OCI-LY7 (cell line): ENCODE measurements at regions not wholly inside any gene's neighbourhood (a gene's known extent, or its start where the extent isn't known, plus 50 kb on each side); places are given as distances from the start of the nearest gene placed in this dataset.

ENCODE experiments used
- BruUV-seq: library from RNA; stranded (reverse); fragments of 400-500 nt; replicated peaks from 2 replicates; lab custom pipeline; 2021; lab: Mats Ljungman, UMichigan
- CTCF ChIA-PET: fragments of 300-600 bp; sonication (Branson Sonifier 250); formaldehyde crosslinking; loops from one replicate; lab custom pipeline; 2022; ENCODE audit warnings: antibody characterized with exemption; ENCODE audit not compliant: unreplicated experiment; lab: Charles Lee
- POLR2A ChIA-PET: fragments of 300-600 bp; sonication (Branson Sonifier 250); formaldehyde crosslinking; loops from one replicate; lab custom pipeline; 2022; ENCODE audit warnings: antibody characterized with exemption; lab: Charles Lee
- DNase-seq: peaks from one replicate; pipeline ENCODE4 v3.0.0-alpha.2; 2015; ENCODE audit warnings: low spot score
- H2AFZ ChIP-seq: fragments of 200-600 bp; sonication (generic), shearing (Covaris generic); 2 replicates; pipeline ENCODE4 v1.6.1; 2014; ENCODE audit warnings: mild to moderate bottlenecking, antibody characterized with exemption, low read length, moderate library complexity
- H3K27ac ChIP-seq: fragments of 200-600 bp; sonication (generic); 2 replicates; pipeline ENCODE4 v1.5.1; 2014; ENCODE audit warnings: mixed run types, low read depth, mild to moderate bottlenecking, moderate library complexity, low read length, inconsistent platforms; ENCODE audit not compliant: poor library complexity, severe bottlenecking
- H3K36me3 ChIP-seq: fragments of 200-600 bp; sonication (generic); 2 replicates; pipeline ENCODE4 v1.6.1; 2014; ENCODE audit warnings: mild to moderate bottlenecking, antibody characterized with exemption, low read length, moderate library complexity, mixed read lengths; ENCODE audit not compliant: insufficient read depth
- H3K4me1 ChIP-seq: fragments of 200-600 bp; sonication (generic); 2 replicates; pipeline ENCODE4 v1.5.1; 2014; ENCODE audit warnings: mild to moderate bottlenecking, low read length; ENCODE audit not compliant: insufficient read depth, poor library complexity, severe bottlenecking
- H3K4me2 ChIP-seq: fragments of 200-600 bp; sonication (generic); 2 replicates; pipeline ENCODE4 v1.6.1; 2014; ENCODE audit warnings: mild to moderate bottlenecking, low read length
- H3K4me3 ChIP-seq: fragments of 200-600 bp; sonication (generic); 2 replicates; pipeline ENCODE4 v1.5.1; 2014; ENCODE audit warnings: mild to moderate bottlenecking, low read depth, low read length; ENCODE audit not compliant: poor library complexity, severe bottlenecking
- H3K79me2 ChIP-seq: fragments of 200-600 bp; sonication (generic); 2 replicates; pipeline ENCODE4 v1.6.1; 2016; ENCODE audit warnings: low read depth, mild to moderate bottlenecking, low read length, moderate library complexity, mixed read lengths; ENCODE audit not compliant: insufficient read depth
- H3K9me2 ChIP-seq: fragments of 200-600 bp; sonication (generic); 2 replicates; pipeline ENCODE4 v1.6.1; 2016; ENCODE audit warnings: mild to moderate bottlenecking, low read length, mixed read lengths; ENCODE audit not compliant: insufficient read depth
- H3K9me3 ChIP-seq: fragments of 200-600 bp; sonication (generic); 2 replicates; pipeline ENCODE4 v1.6.1; 2014; ENCODE audit warnings: mild to moderate bottlenecking, mixed run types, low read length, mixed read lengths
- H4K20me1 ChIP-seq: fragments of 200-600 bp; sonication (generic); 2 replicates; pipeline ENCODE4 v1.6.1; 2014; ENCODE audit warnings: mild to moderate bottlenecking, antibody characterized with exemption, low read length, moderate library complexity, mixed read lengths; ENCODE audit not compliant: insufficient read depth
- EZH2phosphoT487 ChIP-seq: fragments of 200-600 bp; sonication (generic); IDR thresholded peaks from 2 replicates; pipeline ENCODE4 v1.6.1; 2018; ENCODE audit warnings: low read depth, borderline replicate concordance, mild to moderate bottlenecking, mixed run types, antibody characterized with exemption, low read length, moderate library complexity, mixed read lengths
- intact Hi-C: fragments of 100-400 bp; cut with micrococcal nuclease; formaldehyde crosslinking; loops from one replicate; pipeline ENCODE4 v1.10.0; 2022; ENCODE audit not compliant: unreplicated experiment
- TF ChIP-seq, protein P1 (sequence below): fragments of 200-600 bp; sonication (generic); conservative IDR thresholded peaks from 2 replicates; pipeline ENCODE4 v1.5.1; 2014; ENCODE audit warnings: mild to moderate bottlenecking, antibody characterized with exemption, low read length, moderate library complexity, mixed read lengths

DNA sequence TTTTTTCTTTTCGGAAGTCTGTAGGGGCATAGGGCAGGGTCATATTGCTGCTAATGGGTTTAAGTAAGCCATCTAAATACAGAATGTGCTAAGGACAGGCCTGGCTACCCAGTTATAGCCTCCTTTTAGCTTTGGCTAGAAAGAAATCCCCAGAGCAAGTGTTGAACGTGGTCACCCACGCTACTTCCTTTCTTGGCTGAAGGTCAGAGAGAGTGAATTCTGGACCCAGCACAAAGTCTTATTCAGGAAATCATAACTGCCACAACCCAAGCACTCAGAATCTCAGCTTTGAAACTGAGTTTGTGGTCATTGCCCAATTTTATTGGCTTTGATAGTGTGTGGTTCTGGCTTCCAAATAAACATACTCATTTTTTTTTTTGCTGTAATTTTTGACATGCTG lies 542.1 kb upstream of the ATP2B1 start:
- no peak for DNase-seq
- ChIA-PET CTCF (no interaction called here), POLR2A (interaction anchor here (0.6 kb wide), 1 partner anchor 347 kb away, joined by 3 read pairs; no protein-coding TSS in a partner anchor)
- Histone ChIP-seq H3K4me3 (no peak overlapping the region), H3K4me2 (no peak overlapping the region), H3K79me2 (no peaks in the 10 kb centered on the region), H4K20me1 (no peaks in the 10 kb centered on the region), H3K4me1 (peaks cover 10% of the 10 kb centered on the region), H3K27ac (no peak overlapping the region), H3K9me3 (no peaks in the 10 kb centered on the region), H3K36me3 (no peaks in the 10 kb centered on the region), H2AFZ (no peak overlapping the region), H3K9me2 (no peaks in the 10 kb centered on the region)
- no TSS peak for BruUV-seq
- intact Hi-C loops, result loop anchor here (10.0 kb wide), 1 partner anchor 706 kb away; no protein-coding TSS in a partner anchor
- TF ChIP-seq, protein P1, sequence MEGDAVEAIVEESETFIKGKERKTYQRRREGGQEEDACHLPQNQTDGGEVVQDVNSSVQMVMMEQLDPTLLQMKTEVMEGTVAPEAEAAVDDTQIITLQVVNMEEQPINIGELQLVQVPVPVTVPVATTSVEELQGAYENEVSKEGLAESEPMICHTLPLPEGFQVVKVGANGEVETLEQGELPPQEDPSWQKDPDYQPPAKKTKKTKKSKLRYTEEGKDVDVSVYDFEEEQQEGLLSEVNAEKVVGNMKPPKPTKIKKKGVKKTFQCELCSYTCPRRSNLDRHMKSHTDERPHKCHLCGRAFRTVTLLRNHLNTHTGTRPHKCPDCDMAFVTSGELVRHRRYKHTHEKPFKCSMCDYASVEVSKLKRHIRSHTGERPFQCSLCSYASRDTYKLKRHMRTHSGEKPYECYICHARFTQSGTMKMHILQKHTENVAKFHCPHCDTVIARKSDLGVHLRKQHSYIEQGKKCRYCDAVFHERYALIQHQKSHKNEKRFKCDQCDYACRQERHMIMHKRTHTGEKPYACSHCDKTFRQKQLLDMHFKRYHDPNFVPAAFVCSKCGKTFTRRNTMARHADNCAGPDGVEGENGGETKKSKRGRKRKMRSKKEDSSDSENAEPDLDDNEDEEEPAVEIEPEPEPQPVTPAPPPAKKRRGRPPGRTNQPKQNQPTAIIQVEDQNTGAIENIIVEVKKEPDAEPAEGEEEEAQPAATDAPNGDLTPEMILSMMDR, result no peak
- TF ChIP-seq EZH2phosphoT487, result no peak

DNA sequence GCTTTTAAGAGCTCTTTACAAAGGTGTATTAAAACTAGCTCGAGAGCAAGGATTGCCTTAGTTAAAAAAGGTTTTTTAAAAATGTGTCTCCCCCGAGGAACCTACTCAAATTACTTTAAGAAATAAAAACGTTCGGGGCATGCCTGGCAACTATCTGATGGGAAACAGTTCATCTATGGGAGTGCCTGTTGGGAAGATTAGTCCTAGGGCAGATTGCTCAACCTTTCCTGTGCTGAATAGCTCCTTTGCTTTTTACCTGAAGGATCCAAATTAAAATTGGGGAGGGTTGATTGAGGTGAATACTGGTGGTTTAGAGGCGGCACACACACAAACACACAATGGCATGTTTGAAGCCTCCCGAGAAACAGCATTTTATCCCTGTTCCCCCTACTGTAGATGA lies 541.4 kb upstream of the ATP2B1 start:
- Histone ChIP-seq H3K4me3 (no peak overlapping the region), H2AFZ (no peak overlapping the region), H3K9me3 (no peaks in the 10 kb centered on the region), H3K79me2 (no peaks in the 10 kb centered on the region), H4K20me1 (no peaks in the 10 kb centered on the region), H3K36me3 (no peaks in the 10 kb centered on the region), H3K9me2 (no peaks in the 10 kb centered on the region), H3K27ac (no peak overlapping the region), H3K4me2 (no peak overlapping the region), H3K4me1 (peaks cover 10% of the 10 kb centered on the region)
- intact Hi-C loops, result loop anchor here (10.0 kb wide), 1 partner anchor 705 kb away; no protein-coding TSS in a partner anchor
- TF ChIP-seq, protein P1, result no peak
- no peak for TF ChIP-seq EZH2phosphoT487
- ChIA-PET POLR2A (interaction anchor here (0.7 to 0.8 kb wide), 2 partner anchors 107 to 648 kb away, joined by 3 to 5 read pairs; no protein-coding TSS in a partner anchor), CTCF (no interaction called here)
- no TSS peak for BruUV-seq
- no peak for DNase-seq

DNA sequence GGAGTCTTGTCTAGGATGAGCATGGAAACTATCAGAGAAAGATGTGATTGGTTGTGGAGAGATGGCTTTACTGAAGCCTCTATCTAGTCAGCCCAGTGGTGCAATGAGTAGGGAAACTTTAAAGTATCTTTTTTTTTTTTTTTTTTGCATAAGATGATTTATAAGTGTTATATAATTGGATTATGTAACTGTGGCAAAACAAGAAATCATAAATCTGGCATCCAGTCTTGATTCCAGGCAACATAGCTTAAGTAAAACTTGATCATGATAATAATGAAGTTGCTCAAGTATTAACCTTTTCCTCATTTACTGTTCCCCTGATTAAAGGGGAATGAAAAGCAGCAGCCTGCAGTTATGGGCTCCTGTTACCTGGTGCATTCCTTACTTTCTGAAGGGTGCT lies 538.0 kb upstream of the ATP2B1 start:
- BruUV-seq, result no TSS peak
- Histone ChIP-seq H3K4me2 (no peak overlapping the region), H3K27ac (no peak overlapping the region), H3K4me1 (no peaks in the 10 kb centered on the region), H3K4me3 (no peak overlapping the region), H3K9me2 (no peaks in the 10 kb centered on the region), H3K36me3 (no peaks in the 10 kb centered on the region), H3K79me2 (no peaks in the 10 kb centered on the region), H4K20me1 (no peaks in the 10 kb centered on the region), H2AFZ (no peak overlapping the region), H3K9me3 (no peaks in the 10 kb centered on the region)
- CTCF ChIA-PET, result no interaction called here
- TF ChIP-seq EZH2phosphoT487, result no peak
- TF ChIP-seq, protein P1, result no peak
- POLR2A ChIA-PET, result interaction anchor here (0.7 kb wide), 1 partner anchor 11 kb away, joined by 3 read pairs; no protein-coding TSS in a partner anchor
- no peak for DNase-seq
- intact Hi-C loops, result no loop called here
